ENCODE measurements at regions not wholly inside any gene's neighbourhood (a gene's known extent, or its start where the extent isn't known, plus 50 kb on each side); places are given as distances from the start of the nearest gene placed in this dataset.

GRCh38 chrX:10743476-10743875 is 123.1 kb upstream of the MID1 start:
- ATAC-seq (ENCODE audit: insufficient number of reproducible peaks, low FRiP score, low read depth) (no peak), DNase-seq (ENCODE audit: low spot score) (no peak)
- no peak overlapping the region for H3K27ac ChIP-seq
- H3K4me1 ChIP-seq (ENCODE audit: control insufficient read depth in 1 of 2, low read depth in 2 of 2), result no peaks in the 10 kb centered on the region
- no peaks in the 10 kb centered on the region for H3K9me3 ChIP-seq
- TF ChIP-seq, protein P1, sequence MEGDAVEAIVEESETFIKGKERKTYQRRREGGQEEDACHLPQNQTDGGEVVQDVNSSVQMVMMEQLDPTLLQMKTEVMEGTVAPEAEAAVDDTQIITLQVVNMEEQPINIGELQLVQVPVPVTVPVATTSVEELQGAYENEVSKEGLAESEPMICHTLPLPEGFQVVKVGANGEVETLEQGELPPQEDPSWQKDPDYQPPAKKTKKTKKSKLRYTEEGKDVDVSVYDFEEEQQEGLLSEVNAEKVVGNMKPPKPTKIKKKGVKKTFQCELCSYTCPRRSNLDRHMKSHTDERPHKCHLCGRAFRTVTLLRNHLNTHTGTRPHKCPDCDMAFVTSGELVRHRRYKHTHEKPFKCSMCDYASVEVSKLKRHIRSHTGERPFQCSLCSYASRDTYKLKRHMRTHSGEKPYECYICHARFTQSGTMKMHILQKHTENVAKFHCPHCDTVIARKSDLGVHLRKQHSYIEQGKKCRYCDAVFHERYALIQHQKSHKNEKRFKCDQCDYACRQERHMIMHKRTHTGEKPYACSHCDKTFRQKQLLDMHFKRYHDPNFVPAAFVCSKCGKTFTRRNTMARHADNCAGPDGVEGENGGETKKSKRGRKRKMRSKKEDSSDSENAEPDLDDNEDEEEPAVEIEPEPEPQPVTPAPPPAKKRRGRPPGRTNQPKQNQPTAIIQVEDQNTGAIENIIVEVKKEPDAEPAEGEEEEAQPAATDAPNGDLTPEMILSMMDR (IDR thresholded peaks at IDR 0.05), result no peak
- H3K4me3 ChIP-seq, result no peak overlapping the region
- no peaks in the 10 kb centered on the region for H3K36me3 ChIP-seq
- no peaks in the 10 kb centered on the region for H3K27me3 ChIP-seq (replicated peaks; ENCODE audit: insufficient read depth)

DNA sequence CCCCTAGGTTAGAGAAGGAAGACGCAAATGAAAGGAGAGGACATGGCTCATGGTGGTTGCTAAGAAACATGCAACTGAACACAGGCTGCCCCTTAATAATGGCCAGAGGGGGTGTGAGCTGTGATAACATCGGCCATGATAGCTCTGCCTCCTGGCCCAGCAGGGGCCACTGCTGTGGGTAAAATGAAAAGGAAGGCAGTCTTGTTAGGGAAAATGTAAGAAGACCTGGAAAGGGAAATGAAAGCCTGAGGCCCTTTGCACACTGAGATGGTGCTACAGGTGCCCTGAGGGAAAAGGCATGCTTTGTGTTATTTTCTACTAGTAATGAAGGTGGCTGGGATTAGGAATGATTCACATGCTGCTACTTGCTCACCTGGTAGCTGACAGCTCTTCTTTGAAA is 123.6 kb upstream of the MID1 start:
- H3K9me3 ChIP-seq, result no peaks in the 10 kb centered on the region
- H3K36me3 ChIP-seq, result no peaks in the 10 kb centered on the region
- H3K27ac ChIP-seq, result no peak overlapping the region
- no peak overlapping the region for H3K4me3 ChIP-seq
- DNase-seq (ENCODE audit: low spot score) (no peak), ATAC-seq (ENCODE audit: insufficient number of reproducible peaks, low FRiP score, low read depth) (no peak)
- H3K4me1 ChIP-seq (ENCODE audit: control insufficient read depth in 1 of 2, low read depth in 2 of 2), result no peaks in the 10 kb centered on the region
- TF ChIP-seq, protein P1 (IDR thresholded peaks at IDR 0.05), result no peak
- H3K27me3 ChIP-seq (replicated peaks; ENCODE audit: insufficient read depth), result no peaks in the 10 kb centered on the region

- TF ChIP-seq, protein P1 (IDR thresholded peaks at IDR 0.05), result no peak
- H3K27me3 ChIP-seq (replicated peaks; ENCODE audit: insufficient read depth), result no peaks in the 10 kb centered on the region
- H3K36me3 ChIP-seq, result no peaks in the 10 kb centered on the region
- no peak overlapping the region for H3K27ac ChIP-seq
- DNase-seq (ENCODE audit: low spot score) (no peak), ATAC-seq (ENCODE audit: insufficient number of reproducible peaks, low FRiP score, low read depth) (no peak)
- no peaks in the 10 kb centered on the region for H3K4me1 ChIP-seq (ENCODE audit: control insufficient read depth in 1 of 2, low read depth in 2 of 2)
- H3K4me3 ChIP-seq, result no peak overlapping the region
- H3K9me3 ChIP-seq, result no peaks in the 10 kb centered on the region
Measured at GRCh38 chrX:10747975-10748374, 127.6 kb upstream of the MID1 start.

- no peak overlapping the region for H3K27ac ChIP-seq
- no peaks in the 10 kb centered on the region for H3K36me3 ChIP-seq
- TF ChIP-seq, protein P1 (IDR thresholded peaks at IDR 0.05), result no peak
- H3K27me3 ChIP-seq (replicated peaks; ENCODE audit: insufficient read depth), result no peaks in the 10 kb centered on the region
- H3K9me3 ChIP-seq, result no peaks in the 10 kb centered on the region
- no peak overlapping the region for H3K4me3 ChIP-seq
- ATAC-seq (ENCODE audit: insufficient number of reproducible peaks, low FRiP score, low read depth) (no peak), DNase-seq (ENCODE audit: low spot score) (no peak)
- peaks cover 0 to 4% of the 10 kb centered on the region in 2 donors for H3K4me1 ChIP-seq (ENCODE audit: control insufficient read depth in 1 of 2, low read depth in 2 of 2)
Measured at GRCh38 chrX:10749113-10749512, 128.7 kb upstream of the MID1 start.

GRCh38 chrX:10750581-10750980 is 130.2 kb upstream of the MID1 start:
- H3K4me1 ChIP-seq (ENCODE audit: control insufficient read depth in 1 of 2, low read depth in 2 of 2), result peaks cover 0 to 9% of the 10 kb centered on the region in 2 donors
- no peaks in the 10 kb centered on the region for H3K9me3 ChIP-seq
- ATAC-seq (ENCODE audit: insufficient number of reproducible peaks, low FRiP score, low read depth), result no peak
- no peaks in the 10 kb centered on the region for H3K36me3 ChIP-seq
- no peak overlapping the region for H3K27ac ChIP-seq
- no peaks in the 10 kb centered on the region for H3K27me3 ChIP-seq (replicated peaks; ENCODE audit: insufficient read depth)
- H3K4me3 ChIP-seq, result no peak overlapping the region
- DNase-seq (ENCODE audit: low spot score), result no peak
- TF ChIP-seq, protein P1 (IDR thresholded peaks at IDR 0.05), result no peak
